ENCODE measurements at regions not wholly inside any gene's neighbourhood (a gene's known extent, or its start where the extent isn't known, plus 50 kb on each side); places are given as distances from the start of the nearest gene placed in this dataset.
"Not testable (repeated sequence)": the region's sequence is repeated elsewhere in the genome, so short reads cannot be mapped to it uniquely, and the experiment has no call there.

GRCh38 chrX:124256629-124257380 is 75.7 kb upstream of the TEX13D start:
- Histone ChIP-seq H3K27me3 (no peaks in the 10 kb centered on the region), H3K36me3 (no peaks in the 10 kb centered on the region), H3K4me1 (no peaks in the 10 kb centered on the region), H3K27ac (no peak overlapping the region), H3K4me3 (no peak overlapping the region), H3K9me3 (replicated peaks) (no peaks in the 10 kb centered on the region)
- DNase-seq: no peak

- no peak for DNase-seq
- Histone ChIP-seq H3K27ac (no peak overlapping the region), H3K4me3 (no peak overlapping the region), H3K36me3 (no peaks in the 10 kb centered on the region), H3K27me3 (no peaks in the 10 kb centered on the region), H3K4me1 (no peaks in the 10 kb centered on the region), H3K9me3 (replicated peaks) (no peaks in the 10 kb centered on the region)
Measured at GRCh38 chrX:124257924-124258702, 74.3 kb upstream of the TEX13D start.

- no peak for DNase-seq
- no peaks in the 10 kb centered on the region for H3K27me3 ChIP-seq
Measured at GRCh38 chrX:124260845-124261244, 71.6 kb upstream of the TEX13D start.

GRCh38 chrX:124263743-124264142 is 68.7 kb upstream of the TEX13D start:
- Histone ChIP-seq H3K4me1 (no peaks in the 10 kb centered on the region), H3K27me3 (no peaks in the 10 kb centered on the region), H3K27ac (no peak overlapping the region), H3K36me3 (no peaks in the 10 kb centered on the region), H3K9me3 (replicated peaks) (no peaks in the 10 kb centered on the region), H3K4me3 (no peak overlapping the region)
- no peak for DNase-seq

More at GRCh38 chrX:124260845-124261244, 71.6 kb upstream of the TEX13D start:
- Histone ChIP-seq H3K4me3 (no peak overlapping the region), H3K9me3 (replicated peaks) (no peaks in the 10 kb centered on the region), H3K4me1 (no peaks in the 10 kb centered on the region), H3K27ac (no peak overlapping the region), H3K36me3 (no peaks in the 10 kb centered on the region)

- Histone ChIP-seq H3K36me3 (no peaks in the 10 kb centered on the region), H3K9me3 (replicated peaks) (no peaks in the 10 kb centered on the region), H3K4me1 (no peaks in the 10 kb centered on the region), H3K4me3 (no peak overlapping the region), H3K27me3 (no peaks in the 10 kb centered on the region), H3K27ac (no peak overlapping the region)
- no peak for DNase-seq
Measured at GRCh38 chrX:124268099-124268498, 64.4 kb upstream of the TEX13D start.

GRCh38 chrX:124269881-124270280 is 62.6 kb upstream of the TEX13D start:
- Histone ChIP-seq H3K4me1 (no peaks in the 10 kb centered on the region), H3K4me3 (no peak overlapping the region), H3K27me3 (no peaks in the 10 kb centered on the region), H3K36me3 (no peaks in the 10 kb centered on the region), H3K27ac (no peak overlapping the region), H3K9me3 (replicated peaks) (no peaks in the 10 kb centered on the region)
- DNase-seq: no peak

- DNase-seq; H3K27ac ChIP-seq; H3K4me3 ChIP-seq; H3K4me1 ChIP-seq; H3K27me3 ChIP-seq; H3K9me3 ChIP-seq (replicated peaks); H3K36me3 ChIP-seq: not testable (repeated sequence)
Measured at GRCh38 chrX:124271599-124271998, 60.9 kb upstream of the TEX13D start.

- Histone ChIP-seq H3K27ac (no peak overlapping the region), H3K4me1 (no peaks in the 10 kb centered on the region), H3K36me3 (no peaks in the 10 kb centered on the region), H3K27me3 (no peaks in the 10 kb centered on the region), H3K9me3 (replicated peaks) (no peaks in the 10 kb centered on the region), H3K4me3 (no peak overlapping the region)
- no peak for DNase-seq
Measured at GRCh38 chrX:124272370-124272982, 60.0 kb upstream of the TEX13D start.

- Histone ChIP-seq H3K4me3 (no peak overlapping the region), H3K4me1 (no peaks in the 10 kb centered on the region), H3K27me3 (no peaks in the 10 kb centered on the region), H3K36me3 (no peaks in the 10 kb centered on the region), H3K9me3 (replicated peaks) (no peaks in the 10 kb centered on the region), H3K27ac (no peak overlapping the region)
- no peak for DNase-seq
Measured at GRCh38 chrX:124274438-124275181, 57.9 kb upstream of the TEX13D start.

GRCh38 chrX:124275182-124275894 is 57.1 kb upstream of the TEX13D start:
- Histone ChIP-seq H3K4me3 (no peak overlapping the region), H3K36me3 (no peaks in the 10 kb centered on the region), H3K27me3 (no peaks in the 10 kb centered on the region), H3K9me3 (replicated peaks) (no peaks in the 10 kb centered on the region), H3K27ac (no peak overlapping the region), H3K4me1 (no peaks in the 10 kb centered on the region)
- no peak for DNase-seq

GRCh38 chrX:124280294-124280902 is 52.1 kb upstream of the TEX13D start:
- H3K4me3 ChIP-seq: no peak overlapping the region
- no peaks in the 10 kb centered on the region for H3K9me3 ChIP-seq (replicated peaks)
- H3K36me3 ChIP-seq: no peaks in the 10 kb centered on the region
- H3K27ac ChIP-seq: no peak overlapping the region
- no peak for DNase-seq
- H3K27me3 ChIP-seq: no peaks in the 10 kb centered on the region
- no peaks in the 10 kb centered on the region for H3K4me1 ChIP-seq

GRCh38 chrX:124282580-124282979 is 49.9 kb upstream of the TEX13D start:
- Histone ChIP-seq H3K36me3 (no peaks in the 10 kb centered on the region), H3K9me3 (replicated peaks) (no peaks in the 10 kb centered on the region), H3K27ac (no peak overlapping the region), H3K4me1 (no peaks in the 10 kb centered on the region), H3K4me3 (no peak overlapping the region), H3K27me3 (no peaks in the 10 kb centered on the region)
- no peak for DNase-seq

Data from SJCRH30 (cell line).